Stimulated activated CD8-positive, alpha-beta memory T cell treated with anti-CD3 and anti-CD28 coated beads, Interleukin-15, amount 100 ng/mL, for 48 hours (primary cell): ENCODE measurements at regions not wholly inside any gene's neighbourhood (a gene's known extent, or its start where the extent isn't known, plus 50 kb on each side); places are given as distances from the start of the nearest gene placed in this dataset.
"Not testable (repeated sequence)": the region's sequence is repeated elsewhere in the genome, so short reads cannot be mapped to it uniquely, and the experiment has no call there.

Experiments
- DNase-seq, 2 donors: peaks; one replicate each; pipeline ENCODE4 v3.0.0-alpha.2; 2020; ENCODE audit warnings: low read depth in 2 of 2

GRCh38 chr11:87878373-87878825 lies 296.8 kb downstream of the RAB38 start:
- DNase-seq: no peak

- no peak for DNase-seq
Observed at GRCh38 chr11:87871056-87871455, 304.2 kb downstream of the RAB38 start.

GRCh38 chr11:87870086-87870485 lies 305.2 kb downstream of the RAB38 start:
- no peak for DNase-seq

- no peak for DNase-seq
Observed at GRCh38 chr11:87866951-87867350, 308.3 kb downstream of the RAB38 start.

GRCh38 chr11:87861030-87861429 lies 314.2 kb downstream of the RAB38 start:
- DNase-seq: no peak

GRCh38 chr11:87859636-87860035 lies 315.6 kb downstream of the RAB38 start:
- DNase-seq: no peak

- DNase-seq: no peak
Observed at GRCh38 chr11:87851827-87852226, 323.4 kb downstream of the RAB38 start.

GRCh38 chr11:87851234-87851633 lies 324.0 kb downstream of the RAB38 start:
- no peak for DNase-seq

- no peak for DNase-seq
Observed at GRCh38 chr11:87849216-87849615, 326.0 kb downstream of the RAB38 start.

- DNase-seq: no peak
Observed at GRCh38 chr11:87840786-87841185, 334.5 kb downstream of the RAB38 start.

- DNase-seq: no peak
Observed at GRCh38 chr11:87832211-87832610, 343.0 kb downstream of the RAB38 start.

GRCh38 chr11:87820011-87820410 lies 355.2 kb downstream of the RAB38 start:
- no peak for DNase-seq

- no peak for DNase-seq
Observed at GRCh38 chr11:87819151-87819550, 356.1 kb downstream of the RAB38 start.

GRCh38 chr11:87812571-87813365 lies 362.5 kb downstream of the RAB38 start:
- DNase-seq: no peak

GRCh38 chr11:87810486-87810885 lies 364.8 kb downstream of the RAB38 start:
- DNase-seq: no peak

GRCh38 chr11:87809256-87809655 lies 366.0 kb downstream of the RAB38 start:
- no peak for DNase-seq

GRCh38 chr11:87804176-87804575 lies 371.1 kb downstream of the RAB38 start:
- no peak for DNase-seq

GRCh38 chr11:87803748-87804147 lies 371.5 kb downstream of the RAB38 start:
- DNase-seq: no peak

- not testable (repeated sequence) for DNase-seq
Observed at GRCh38 chr11:87784862-87785261, 390.4 kb downstream of the RAB38 start.

- DNase-seq: no peak
Observed at GRCh38 chr11:87780068-87780413, 395.2 kb downstream of the RAB38 start.

GRCh38 chr11:87779276-87780067 lies 395.8 kb downstream of the RAB38 start:
- DNase-seq: no peak

- no peak for DNase-seq
Observed at GRCh38 chr11:87778357-87778756, 396.9 kb downstream of the RAB38 start.

GRCh38 chr11:87775036-87775435 lies 400.2 kb downstream of the RAB38 start:
- DNase-seq: no peak
